HepG2 (cell line): ENCODE measurements at regions not wholly inside any gene's neighbourhood (a gene's known extent, or its start where the extent isn't known, plus 50 kb on each side); places are given as distances from the start of the nearest gene placed in this dataset.

ENCODE experiments used
- ATAC-seq: fragments of 200-7000 bp; cut with Tn5 transposase; 3 replicates; pipeline ENCODE4 v1.9.1; 2020; ENCODE audit warnings: mild to moderate bottlenecking, moderate library complexity
- BruUV-seq: library from RNA; stranded (reverse); fragments of 400-500 nt; replicated peaks from 2 replicates; lab custom pipeline; 2021; lab: Mats Ljungman, UMichigan
- CTCF ChIA-PET: fragments of 300-600 bp; formaldehyde crosslinking; extraction: SDS; loops from one replicate; lab custom pipeline; 2021; ENCODE audit warnings: low total read pairs, inconsistent platforms, low intra/inter-chr PET ratio; lab: Yijun Ruan, JAX
- POLR2A ChIA-PET: fragments of 350-600 bp; sonication (Branson Sonifier 250); formaldehyde crosslinking; loops from one replicate; lab custom pipeline; 2020; ENCODE audit warnings: antibody characterized with exemption, inconsistent platforms; lab: Yijun Ruan, JAX
- DNase-seq: peaks from one replicate; pipeline ENCODE4 v3.0.0-alpha.2; 2015; ENCODE audit warnings: low spot score
- FAIRE-seq: peaks from 3 replicates; lab custom pipeline; 2011; peaks lifted over from hg19 to GRCh38; lab: Jason Lieb, UNC
- H2AFZ ChIP-seq: one replicate; pipeline ENCODE4 v1.6.1; 2011; ENCODE audit warnings: low read length, inconsistent platforms
- H3K27ac ChIP-seq: fragments of 300-600 bp; 3 replicates; pipeline ENCODE4 v1.8.0; 2011; ENCODE audit warnings: mixed run types, mild to moderate bottlenecking, mixed read lengths, low read length, inconsistent platforms; ENCODE audit not compliant: insufficient read depth; ENCODE audit errors: extremely low read length
- H3K27me3 ChIP-seq, 2 experiments: fragments of 200-600 bp in 1 of 2; 2 replicates in 1 of 2; 3 replicates in 1 of 2; pipeline versions ENCODE4 v1.6.0 to v1.8.0; 2011; ENCODE audit warnings: low read length in 2 of 2, mild to moderate bottlenecking in 2 of 2, moderate library complexity in 2 of 2, inconsistent platforms in 1 of 2; ENCODE audit not compliant: insufficient read depth in 2 of 2, control insufficient read depth in 1 of 2
- H3K36me3 ChIP-seq, 2 experiments: fragments of 200-600 bp in 1 of 2; replicated peaks in 1 of 2; 2 replicates in 1 of 2; 3 replicates in 1 of 2; pipeline versions ENCODE4 v1.5.1 to v1.8.0; 2011; ENCODE audit warnings: low read length in 2 of 2, inconsistent platforms in 1 of 2; ENCODE audit not compliant: insufficient read depth in 2 of 2, control insufficient read depth in 1 of 2
- H3K4me1 ChIP-seq: 2 replicates; pipeline ENCODE4 v1.5.1; 2012; ENCODE audit warnings: low read length, inconsistent platforms; ENCODE audit not compliant: insufficient read depth
- H3K4me2 ChIP-seq: 2 replicates; pipeline ENCODE4 v1.6.0; 2011; ENCODE audit warnings: low read depth, low read length, inconsistent platforms
- H3K4me3 ChIP-seq, 3 experiments: fragments of 200-600 bp in 1 of 3; sonication (generic), shearing (Covaris generic) in 1 of 3; replicated peaks in 1 of 3; 2 replicates each; pipeline ENCODE4 v1.5.1; 2011 to 2016; ENCODE audit warnings: low read length in 3 of 3, inconsistent platforms in 2 of 3, low read depth in 2 of 3, mild to moderate bottlenecking in 2 of 3, control low read depth in 1 of 3, mixed read lengths in 1 of 3; ENCODE audit not compliant: insufficient read depth in 1 of 3
- H3K79me2 ChIP-seq: one replicate; pipeline ENCODE4 v1.6.1; 2011; ENCODE audit warnings: low read length, inconsistent platforms; ENCODE audit not compliant: insufficient read depth
- H3K9ac ChIP-seq: 2 replicates; pipeline ENCODE4 v1.6.0; 2011; ENCODE audit warnings: mild to moderate bottlenecking, low read depth, low read length, inconsistent platforms; ENCODE audit not compliant: insufficient read depth
- H3K9me3 ChIP-seq: 2 replicates; pipeline ENCODE4 v1.5.1; 2012; ENCODE audit warnings: mild to moderate bottlenecking, low read length
- H4K20me1 ChIP-seq: 2 replicates; pipeline ENCODE4 v1.6.0; 2011; ENCODE audit warnings: inconsistent platforms, mild to moderate bottlenecking, low read length, moderate library complexity; ENCODE audit not compliant: insufficient read depth
- ATF3 ChIP-seq: sonication (generic); formaldehyde crosslinking; IDR thresholded peaks from 2 replicates; pipeline ENCODE4 v1.4.0; 2020; ENCODE audit warnings: missing genetic modification reagents
- KDM5A ChIP-seq: fragments of 200-600 bp; sonication (generic); IDR thresholded peaks from 2 replicates; pipeline ENCODE4 v1.7.0; 2018; ENCODE audit warnings: antibody characterized with exemption, mild to moderate bottlenecking, low read length, borderline replicate concordance
- NFKB2 ChIP-seq: sonication (generic); formaldehyde crosslinking; IDR thresholded peaks from 2 replicates; pipeline ENCODE4 v1.4.0; 2020; ENCODE audit warnings: missing genetic modification reagents, borderline replicate concordance
- PCBP2 ChIP-seq: fragments of 200-400 bp; formaldehyde crosslinking; optimal IDR thresholded peaks from 2 replicates; pipeline ENCODE3; 2018; ENCODE audit warnings: low read length, low read depth; ENCODE audit not compliant: poor library complexity, severe bottlenecking
- RFX3 ChIP-seq: IDR thresholded peaks from 2 replicates; pipeline ENCODE4 v1.6.1; 2016; ENCODE audit warnings: missing biosample characterization, missing genetic modification reagents
- SRSF9 ChIP-seq: fragments of 200-400 bp; formaldehyde crosslinking; IDR thresholded peaks from 2 replicates; pipeline ENCODE4 v1.6.1; 2018; ENCODE audit warnings: borderline replicate concordance, mild to moderate bottlenecking, low read depth, low read length; ENCODE audit not compliant: insufficient read depth, poor library complexity, severe bottlenecking
- TCF12 ChIP-seq, 2 experiments: fragments of 450-650 bp in 1 of 2; sonication (generic) in 1 of 2; formaldehyde crosslinking in 1 of 2; IDR thresholded peaks; 2 replicates each; pipeline versions ENCODE4 v1.6.1 to v1.8.0; 2017 to 2022; ENCODE audit warnings: antibody characterized with exemption in 1 of 2, mild to moderate bottlenecking in 1 of 2, missing genetic modification reagents in 1 of 2, moderate library complexity in 1 of 2
- TRIM24 ChIP-seq: sonication (generic); formaldehyde crosslinking; IDR thresholded peaks from 2 replicates; pipeline ENCODE4 v1.8.0; 2022; ENCODE audit warnings: mild to moderate bottlenecking, missing genetic modification reagents
- ZBTB43 ChIP-seq: sonication (generic); formaldehyde crosslinking; conservative IDR thresholded peaks from 2 replicates; pipeline ENCODE4 v1.4.0; 2020; ENCODE audit warnings: missing genetic modification reagents
- ZFX ChIP-seq: sonication (generic); formaldehyde crosslinking; IDR thresholded peaks from 2 replicates; pipeline ENCODE4 v1.4.0; 2020; ENCODE audit warnings: mild to moderate bottlenecking, low read depth, missing genetic modification reagents, moderate library complexity
- ZNF143 ChIP-seq: sonication (generic); formaldehyde crosslinking; IDR thresholded peaks from 2 replicates; pipeline ENCODE4 v1.4.0; 2020; ENCODE audit warnings: missing genetic modification reagents
- ZNF276 ChIP-seq: sonication (generic); formaldehyde crosslinking; IDR thresholded peaks from 2 replicates; pipeline ENCODE4 v1.4.0; 2020; ENCODE audit warnings: mild to moderate bottlenecking, low read depth, missing genetic modification reagents
- ZNF317 ChIP-seq: sonication (generic); formaldehyde crosslinking; IDR thresholded peaks from 2 replicates; pipeline ENCODE4 v1.5.0; 2020; ENCODE audit warnings: mild to moderate bottlenecking, missing genetic modification reagents
- ZNF354B ChIP-seq: sonication (generic); formaldehyde crosslinking; IDR thresholded peaks from 2 replicates; pipeline ENCODE4 v1.8.0; 2022; ENCODE audit warnings: mild to moderate bottlenecking, missing genetic modification reagents
- ZNF451 ChIP-seq: sonication (generic); formaldehyde crosslinking; IDR thresholded peaks from 2 replicates; pipeline ENCODE4 v1.5.0; 2020; ENCODE audit warnings: mild to moderate bottlenecking, missing genetic modification reagents
- WGBS: methylation state at CpG from one replicate; pipeline ENCODE4 v1.1.6; 2017; ENCODE audit warnings: low lambda C conversion rate; 5-methylcytosine and 5-hydroxymethylcytosine counted together
- in situ Hi-C: cut with HindIII; loops from 2 replicates; pipeline ENCODE4 v1.10.0; 2017; ENCODE audit warnings: low pct_unique_long_range_greater_than_20kb; ENCODE audit not compliant: extremely low pct_ligation_motif_present
- intact Hi-C: fragments of 100-400 bp; cut with micrococcal nuclease; formaldehyde crosslinking; loops from one replicate; pipeline ENCODE4 v1.10.0; 2022; ENCODE audit not compliant: unreplicated experiment
- TF ChIP-seq, protein P1 (sequence below): sonication (generic); formaldehyde crosslinking; IDR thresholded peaks from 2 replicates; pipeline ENCODE4 v1.4.0; 2020; ENCODE audit warnings: missing genetic modification reagents
- TF ChIP-seq, protein P2 (sequence below): sonication (generic); formaldehyde crosslinking; IDR thresholded peaks from 2 replicates; pipeline ENCODE4 v1.4.0; 2020; ENCODE audit warnings: mild to moderate bottlenecking, missing genetic modification reagents

DNA sequence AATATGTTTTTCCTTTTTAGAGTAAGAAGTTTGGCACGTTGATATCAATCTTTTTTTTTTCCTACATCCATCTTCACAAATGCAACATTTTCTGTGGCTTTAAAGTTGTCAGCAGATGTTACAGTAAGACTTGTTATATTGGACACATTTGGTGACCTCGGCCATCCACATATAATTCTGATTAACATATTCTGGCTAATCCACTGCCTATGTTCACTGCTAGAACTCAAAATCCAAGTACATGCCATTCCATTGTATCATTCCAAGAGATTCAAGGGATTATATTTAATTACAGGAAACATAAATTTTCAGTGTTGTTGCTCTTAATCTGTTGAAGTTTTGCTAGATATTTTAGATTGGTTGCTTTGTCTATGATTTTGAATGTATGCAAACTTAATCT, 367.6 kb downstream of the TENT5A start (continued):
- no peak for TF ChIP-seq ZFX (CRISPR knock-in tag)
- TF ChIP-seq ZBTB43 (CRISPR knock-in tag) = no peak
- TF ChIP-seq, protein P1, sequence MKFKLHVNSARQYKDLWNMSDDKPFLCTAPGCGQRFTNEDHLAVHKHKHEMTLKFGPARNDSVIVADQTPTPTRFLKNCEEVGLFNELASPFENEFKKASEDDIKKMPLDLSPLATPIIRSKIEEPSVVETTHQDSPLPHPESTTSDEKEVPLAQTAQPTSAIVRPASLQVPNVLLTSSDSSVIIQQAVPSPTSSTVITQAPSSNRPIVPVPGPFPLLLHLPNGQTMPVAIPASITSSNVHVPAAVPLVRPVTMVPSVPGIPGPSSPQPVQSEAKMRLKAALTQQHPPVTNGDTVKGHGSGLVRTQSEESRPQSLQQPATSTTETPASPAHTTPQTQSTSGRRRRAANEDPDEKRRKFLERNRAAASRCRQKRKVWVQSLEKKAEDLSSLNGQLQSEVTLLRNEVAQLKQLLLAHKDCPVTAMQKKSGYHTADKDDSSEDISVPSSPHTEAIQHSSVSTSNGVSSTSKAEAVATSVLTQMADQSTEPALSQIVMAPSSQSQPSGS (CRISPR knock-in tag) = no peak
- TF ChIP-seq, protein P2, sequence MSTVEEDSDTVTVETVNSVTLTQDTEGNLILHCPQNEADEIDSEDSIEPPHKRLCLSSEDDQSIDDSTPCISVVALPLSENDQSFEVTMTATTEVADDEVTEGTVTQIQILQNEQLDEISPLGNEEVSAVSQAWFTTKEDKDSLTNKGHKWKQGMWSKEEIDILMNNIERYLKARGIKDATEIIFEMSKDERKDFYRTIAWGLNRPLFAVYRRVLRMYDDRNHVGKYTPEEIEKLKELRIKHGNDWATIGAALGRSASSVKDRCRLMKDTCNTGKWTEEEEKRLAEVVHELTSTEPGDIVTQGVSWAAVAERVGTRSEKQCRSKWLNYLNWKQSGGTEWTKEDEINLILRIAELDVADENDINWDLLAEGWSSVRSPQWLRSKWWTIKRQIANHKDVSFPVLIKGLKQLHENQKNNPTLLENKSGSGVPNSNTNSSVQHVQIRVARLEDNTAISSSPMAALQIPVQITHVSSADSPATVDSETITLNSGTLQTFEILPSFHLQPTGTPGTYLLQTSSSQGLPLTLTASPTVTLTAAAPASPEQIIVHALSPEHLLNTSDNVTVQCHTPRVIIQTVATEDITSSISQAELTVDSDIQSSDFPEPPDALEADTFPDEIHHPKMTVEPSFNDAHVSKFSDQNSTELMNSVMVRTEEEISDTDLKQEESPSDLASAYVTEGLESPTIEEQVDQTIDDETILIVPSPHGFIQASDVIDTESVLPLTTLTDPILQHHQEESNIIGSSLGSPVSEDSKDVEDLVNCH (CRISPR knock-in tag) = no peak

DNA sequence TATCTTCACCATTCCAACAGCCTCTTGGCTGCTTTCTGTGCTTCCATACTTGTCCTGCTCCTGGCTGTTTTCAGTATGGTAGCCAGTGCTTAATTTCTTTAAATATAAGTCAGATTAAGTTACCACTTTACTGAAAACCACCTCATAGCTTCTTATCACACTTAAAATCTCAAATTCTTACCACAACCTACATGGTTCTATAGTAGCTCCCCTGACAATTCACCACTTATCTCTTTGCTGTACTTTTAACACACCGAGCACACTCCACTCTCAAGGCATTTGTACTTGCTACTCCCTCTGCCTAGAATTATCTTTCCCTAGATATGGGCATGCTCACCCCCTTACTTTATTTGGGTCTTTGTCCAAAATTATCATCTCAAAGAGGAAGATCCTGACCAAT, 369.0 kb downstream of the TENT5A start:
- in situ Hi-C loops = no loop called here
- Histone ChIP-seq H3K9ac (no peak overlapping the region), H3K4me3 (no peak overlapping the region), H3K9me3 (no peaks in the 10 kb centered on the region), H3K36me3 (no peaks in the 10 kb centered on the region), H3K27ac (no peak overlapping the region), H3K27me3 (no peaks in the 10 kb centered on the region), H2AFZ (no peak overlapping the region), H3K79me2 (no peaks in the 10 kb centered on the region)
- no TSS peak for BruUV-seq
- 81% methylated on average over 1 of the region's 1 CpG for WGBS
- TF ChIP-seq TRIM24 (CRISPR knock-in tag) (no peak), ZNF317 (CRISPR knock-in tag) (no peak), ZNF451 (CRISPR knock-in tag) (no peak), ZNF354B (CRISPR knock-in tag) (no peak), ATF3 (CRISPR knock-in tag) (no peak), KDM5A (no peak), TCF12 (IDR thresholded peaks at IDR 0.05) (no peak), TCF12 (CRISPR knock-in tag; IDR thresholded peaks at IDR 0.05) (no peak), PCBP2 (no peak), ZNF143 (CRISPR knock-in tag) (no peak), RFX3 (CRISPR knock-in tag) (no peak), ZNF276 (no peak), SRSF9 (no peak), NFKB2 (no peak)
- TF ChIP-seq, all 625 proteins: peak for 0
- ATAC-seq = no peak
- FAIRE-seq = no peak
- ChIA-PET CTCF (no interaction called here), POLR2A (no interaction called here)
- Histone ChIP-seq H3K4me2 (no peak overlapping the region), H4K20me1 (no peaks in the 10 kb centered on the region), H3K4me1 (peaks cover 61% of the 10 kb centered on the region)
- no peak for DNase-seq
- intact Hi-C loops = loop anchor here (5.0 to 10.0 kb wide), 2 partner anchors 371 to 864 kb away; partner anchors contain the start of genes IBTK and TENT5A
